CD14-positive monocyte (primary cell): ENCODE measurements at regions not wholly inside any gene's neighbourhood (a gene's known extent, or its start where the extent isn't known, plus 50 kb on each side); places are given as distances from the start of the nearest gene placed in this dataset.

ENCODE experiments used
- DNase-seq, 3 donors: peaks; one replicate each; pipeline ENCODE4 v3.0.0-alpha.2; 2011 to 2022
- H2AFZ ChIP-seq: 2 replicates; pipeline ENCODE4 v1.6.0; 2012; ENCODE audit warnings: mild to moderate bottlenecking, low read depth, low read length, inconsistent platforms; ENCODE audit not compliant: insufficient read depth, poor library complexity, severe bottlenecking
- H3K27ac ChIP-seq, 2 donors: 1 replicate in 1 of 2; 2 replicates in 1 of 2; pipeline ENCODE4 v1.5.1; 2012 to 2013; ENCODE audit warnings: low read length in 2 of 2, control low read depth in 1 of 2, inconsistent platforms in 1 of 2, low read depth in 1 of 2, mild to moderate bottlenecking in 1 of 2
- H3K27me3 ChIP-seq, 2 donors: one replicate each; pipeline versions ENCODE4 v1.6.0 to v1.6.1; 2011 to 2013; ENCODE audit warnings: low read length in 2 of 2; ENCODE audit not compliant: control insufficient read depth in 2 of 2, insufficient read depth in 2 of 2
- H3K36me3 ChIP-seq, 2 donors: replicated peaks in 1 of 2; 1 replicate in 1 of 2; 2 replicates in 1 of 2; pipeline versions ENCODE4 v1.5.1 to v1.6.1; 2012 to 2013; ENCODE audit warnings: low read length in 2 of 2, control low read depth in 1 of 2, inconsistent platforms in 1 of 2, mild to moderate bottlenecking in 1 of 2; ENCODE audit not compliant: insufficient read depth in 2 of 2, control insufficient read depth in 1 of 2
- H3K4me1 ChIP-seq, 2 donors: 1 replicate in 1 of 2; 2 replicates in 1 of 2; pipeline versions ENCODE4 v1.5.1 to v1.6.1; 2012 to 2013; ENCODE audit warnings: low read length in 2 of 2, control low read depth in 1 of 2, inconsistent platforms in 1 of 2, mild to moderate bottlenecking in 1 of 2, moderate library complexity in 1 of 2; ENCODE audit not compliant: insufficient read depth in 2 of 2, control insufficient read depth in 1 of 2
- H3K4me2 ChIP-seq: replicated peaks from 2 replicates; pipeline ENCODE3; 2012; ENCODE audit warnings: low read length, moderate library complexity, mild to moderate bottlenecking; ENCODE audit not compliant: poor library complexity, severe bottlenecking; ENCODE audit errors: extremely low read depth
- H3K4me3 ChIP-seq, 3 experiments: fragments of 200-600 bp in 1 of 3; sonication (generic) in 1 of 3; replicated peaks in 1 of 3; 1 replicate in 2 of 3; 2 replicates in 1 of 3; pipeline ENCODE4 v1.5.1; 2011 to 2013; ENCODE audit warnings: low read length in 3 of 3, mild to moderate bottlenecking in 3 of 3, control low read depth in 2 of 3, low read depth in 2 of 3, inconsistent platforms in 1 of 3, moderate library complexity in 1 of 3
- H3K79me2 ChIP-seq: 2 replicates; pipeline ENCODE4 v1.6.0; 2012; ENCODE audit warnings: mild to moderate bottlenecking, control low read depth, inconsistent platforms, low read length, moderate library complexity; ENCODE audit not compliant: insufficient read depth
- H3K9ac ChIP-seq: 2 replicates; pipeline ENCODE4 v1.6.0; 2017; ENCODE audit warnings: low read length, mild to moderate bottlenecking; ENCODE audit not compliant: insufficient read depth, poor library complexity, severe bottlenecking
- H3K9me3 ChIP-seq, 2 donors: replicated peaks in 1 of 2; 1 replicate in 1 of 2; 2 replicates in 1 of 2; pipeline versions ENCODE4 v1.5.1 to v1.6.1; 2012 to 2013; ENCODE audit warnings: low read length in 2 of 2, control low read depth in 1 of 2; ENCODE audit not compliant: control insufficient read depth in 1 of 2, insufficient read depth in 1 of 2
- H4K20me1 ChIP-seq: 2 replicates; pipeline ENCODE4 v1.6.0; 2012; ENCODE audit warnings: mild to moderate bottlenecking, low read length, control low read depth, moderate library complexity; ENCODE audit not compliant: insufficient read depth
- H3K27ac Mint-ChIP-seq, 7 donors: one replicate each; pipeline ENCODE4 v1.8.0; 2020; ENCODE audit warnings: mild to moderate bottlenecking in 7 of 7, mixed read lengths in 7 of 7, moderate library complexity in 6 of 7, inconsistent platforms in 2 of 7
- H3K27me3 Mint-ChIP-seq, 3 donors: one replicate each; pipeline ENCODE4 v1.8.0; 2021 to 2022; ENCODE audit warnings: low read depth in 3 of 3, mild to moderate bottlenecking in 3 of 3, mixed read lengths in 3 of 3, moderate library complexity in 3 of 3, inconsistent platforms in 1 of 3
- H3K36me3 Mint-ChIP-seq, 2 donors: one replicate each; pipeline ENCODE4 v1.8.0; 2020; ENCODE audit warnings: mixed read lengths in 2 of 2, inconsistent platforms in 1 of 2, mild to moderate bottlenecking in 1 of 2
- H3K4me1 Mint-ChIP-seq: one replicate; pipeline ENCODE4 v1.8.0; 2020; ENCODE audit warnings: mild to moderate bottlenecking, mixed read lengths
- H3K4me3 Mint-ChIP-seq, 2 donors: one replicate each; pipeline ENCODE4 v1.8.0; 2020; ENCODE audit warnings: mild to moderate bottlenecking in 2 of 2, mixed read lengths in 2 of 2, moderate library complexity in 1 of 2
- H3K9me3 Mint-ChIP-seq, 7 donors: one replicate each; pipeline ENCODE4 v1.8.0; 2020 to 2022; ENCODE audit warnings: mixed read lengths in 7 of 7, mild to moderate bottlenecking in 6 of 7, moderate library complexity in 6 of 7, inconsistent platforms in 2 of 7
- WGBS: methylation state at CpG from one replicate; pipeline ENCODE4 v1.1.5; 2013; ENCODE audit warnings: missing lambda C conversion rate; ENCODE audit not compliant: insufficient coverage; 5-methylcytosine and 5-hydroxymethylcytosine counted together
- intact Hi-C, 2 donors: fragments of 100-400 bp; cut with micrococcal nuclease; formaldehyde crosslinking; loops; one replicate each; pipeline versions ENCODE4 v1.15.0 to v1.15.1; 2023
- TF ChIP-seq, protein P1 (sequence below): fragments of 200-600 bp; IDR thresholded peaks from one replicate; pipeline ENCODE4 v1.8.0; 2022; ENCODE audit warnings: antibody characterized with exemption, mild to moderate bottlenecking

DNA sequence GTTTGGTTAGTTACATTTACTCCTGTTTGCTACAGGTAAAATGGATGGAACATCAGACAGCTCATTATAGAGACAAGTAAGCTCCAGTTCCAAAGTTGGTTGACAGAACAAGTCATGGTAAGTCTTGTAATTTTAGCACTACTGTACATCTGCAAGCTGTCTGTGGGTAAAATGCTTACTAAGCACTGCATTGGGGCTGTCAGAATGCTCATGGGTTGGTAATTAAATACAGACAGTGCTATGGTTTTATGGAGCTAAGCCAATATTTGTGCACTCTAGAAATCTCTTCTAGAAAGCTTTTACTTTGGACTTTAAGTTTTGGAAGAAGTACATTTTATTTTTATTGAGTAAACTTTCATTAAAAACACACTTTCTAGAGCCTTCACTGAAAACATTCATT, 419.2 kb upstream of the MMS22L start:
- Mint-ChIP-seq H3K4me3 (no peak overlapping the region), H3K27ac (no peak overlapping the region), H3K9me3 (no peaks in the 10 kb centered on the region), H3K27me3 (no peaks in the 10 kb centered on the region), H3K36me3 (no peaks in the 10 kb centered on the region), H3K4me1 (no peaks in the 10 kb centered on the region)
- H4K20me1 ChIP-seq, result no peaks in the 10 kb centered on the region
- no peaks in the 10 kb centered on the region for H3K9me3 ChIP-seq
- TF ChIP-seq, protein P1, sequence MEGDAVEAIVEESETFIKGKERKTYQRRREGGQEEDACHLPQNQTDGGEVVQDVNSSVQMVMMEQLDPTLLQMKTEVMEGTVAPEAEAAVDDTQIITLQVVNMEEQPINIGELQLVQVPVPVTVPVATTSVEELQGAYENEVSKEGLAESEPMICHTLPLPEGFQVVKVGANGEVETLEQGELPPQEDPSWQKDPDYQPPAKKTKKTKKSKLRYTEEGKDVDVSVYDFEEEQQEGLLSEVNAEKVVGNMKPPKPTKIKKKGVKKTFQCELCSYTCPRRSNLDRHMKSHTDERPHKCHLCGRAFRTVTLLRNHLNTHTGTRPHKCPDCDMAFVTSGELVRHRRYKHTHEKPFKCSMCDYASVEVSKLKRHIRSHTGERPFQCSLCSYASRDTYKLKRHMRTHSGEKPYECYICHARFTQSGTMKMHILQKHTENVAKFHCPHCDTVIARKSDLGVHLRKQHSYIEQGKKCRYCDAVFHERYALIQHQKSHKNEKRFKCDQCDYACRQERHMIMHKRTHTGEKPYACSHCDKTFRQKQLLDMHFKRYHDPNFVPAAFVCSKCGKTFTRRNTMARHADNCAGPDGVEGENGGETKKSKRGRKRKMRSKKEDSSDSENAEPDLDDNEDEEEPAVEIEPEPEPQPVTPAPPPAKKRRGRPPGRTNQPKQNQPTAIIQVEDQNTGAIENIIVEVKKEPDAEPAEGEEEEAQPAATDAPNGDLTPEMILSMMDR, result no peak
- H3K9ac ChIP-seq, result no peak overlapping the region
- no peaks in the 10 kb centered on the region for H3K4me1 ChIP-seq
- intact Hi-C loops, result no loop called here
- no peak overlapping the region for H3K27ac ChIP-seq
- H3K27me3 ChIP-seq, result no peaks in the 10 kb centered on the region
- no peak overlapping the region for H3K4me3 ChIP-seq
- H3K36me3 ChIP-seq, result no peaks in the 10 kb centered on the region
- H3K79me2 ChIP-seq, result no peaks in the 10 kb centered on the region
- no peak overlapping the region for H3K4me2 ChIP-seq
- no peak for DNase-seq
- no peak overlapping the region for H2AFZ ChIP-seq

DNA sequence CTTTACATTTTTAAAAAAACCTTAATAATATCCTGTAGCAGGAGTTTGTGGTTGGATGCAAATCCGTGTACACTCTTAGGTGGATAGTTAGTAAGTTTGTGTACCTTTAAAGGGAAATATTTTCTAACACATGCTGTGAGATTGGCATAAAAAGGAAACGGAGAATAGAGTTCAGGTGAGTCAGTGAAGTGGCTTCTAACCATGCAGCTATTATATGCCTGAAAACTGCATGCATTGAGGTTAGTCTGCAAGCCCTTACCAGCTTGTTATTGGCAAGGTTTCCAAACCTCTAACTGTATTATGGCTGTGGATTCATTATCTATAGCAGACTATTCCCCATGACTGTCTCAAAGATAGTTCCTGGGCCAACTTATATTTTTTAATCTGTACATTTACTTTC, 420.6 kb upstream of the MMS22L start:
- Mint-ChIP-seq H3K4me3 (no peak overlapping the region), H3K9me3 (no peaks in the 10 kb centered on the region), H3K27me3 (no peaks in the 10 kb centered on the region), H3K4me1 (no peaks in the 10 kb centered on the region), H3K36me3 (no peaks in the 10 kb centered on the region), H3K27ac (no peak overlapping the region)
- no peaks in the 10 kb centered on the region for H3K9me3 ChIP-seq
- H3K27ac ChIP-seq, result no peak overlapping the region
- no peaks in the 10 kb centered on the region for H3K36me3 ChIP-seq
- WGBS, result 63% methylated on average over 1 of the region's 2 CpGs
- no peak overlapping the region for H3K4me2 ChIP-seq
- no peak for DNase-seq
- TF ChIP-seq, protein P1, result no peak
- no peak overlapping the region for H3K9ac ChIP-seq
- no peaks in the 10 kb centered on the region for H3K79me2 ChIP-seq
- no peaks in the 10 kb centered on the region for H3K4me1 ChIP-seq
- no peak overlapping the region for H3K4me3 ChIP-seq
- no peaks in the 10 kb centered on the region for H3K27me3 ChIP-seq
- intact Hi-C loops, result no loop called here
- H2AFZ ChIP-seq, result no peak overlapping the region
- H4K20me1 ChIP-seq, result no peaks in the 10 kb centered on the region
